ENCODE measurements at regions not wholly inside any gene's neighbourhood (a gene's known extent, or its start where the extent isn't known, plus 50 kb on each side); places are given as distances from the start of the nearest gene placed in this dataset.

DNA sequence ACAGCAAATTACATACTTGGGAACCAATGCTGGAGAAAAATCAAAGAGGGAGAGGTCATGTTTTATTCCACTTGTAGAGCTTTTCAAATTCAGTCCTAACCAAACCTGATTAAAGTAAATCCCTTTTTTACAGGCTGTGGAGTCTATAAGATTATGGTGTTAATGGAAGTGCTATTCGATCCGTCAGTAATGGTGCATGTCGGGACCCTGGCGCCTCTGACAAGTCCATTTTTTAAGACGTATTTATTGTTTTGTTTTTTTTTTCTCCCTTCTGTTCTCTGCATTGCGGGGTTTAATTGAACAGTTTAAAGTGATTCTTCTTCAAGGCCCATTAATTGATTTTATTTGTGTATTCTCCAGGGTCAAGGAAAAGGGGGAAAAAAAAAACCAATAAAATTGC, 725.9 kb downstream of the TUSC7 start:
- H3K4me1 ChIP-seq (ENCODE audit: control insufficient read depth, insufficient read depth, low read length) = no peaks in the 10 kb centered on the region
- peaks cover 23% of the 10 kb centered on the region for H3K4me1 Mint-ChIP-seq
- no peaks in the 10 kb centered on the region for H3K36me3 Mint-ChIP-seq (ENCODE audit: low read depth)

DNA sequence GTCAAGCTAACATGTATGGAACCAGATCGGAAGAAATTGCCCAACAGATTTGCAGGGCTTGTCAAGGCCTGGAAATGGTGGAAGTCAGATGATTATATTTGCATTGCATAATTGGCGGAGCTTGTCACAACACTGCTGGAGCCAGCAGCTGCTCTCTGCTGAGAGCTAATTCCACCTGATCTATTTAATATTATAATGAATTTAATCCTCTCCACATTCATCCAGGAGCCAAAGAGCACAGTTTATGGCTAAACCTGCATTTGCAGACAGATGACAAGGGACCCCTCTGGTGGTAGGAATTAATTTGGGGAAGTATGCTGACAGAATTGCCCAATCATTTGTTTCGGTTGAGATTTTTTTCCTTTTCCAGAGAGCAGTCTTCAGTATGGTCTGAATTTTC, 730.2 kb downstream of the TUSC7 start:
- H3K27ac Mint-ChIP-seq = no peak overlapping the region
- Histone ChIP-seq H3K27me3 (ENCODE audit: control insufficient read depth, insufficient read depth, low read length, poor library complexity, severe bottlenecking) (no peaks in the 10 kb centered on the region), H3K9me3 (ENCODE audit: control insufficient read depth, low read length) (no peaks in the 10 kb centered on the region), H3K4me3 (ENCODE audit: low read length) (no peak overlapping the region), H3K4me1 (ENCODE audit: control insufficient read depth, insufficient read depth, low read length) (no peaks in the 10 kb centered on the region), H3K36me3 (ENCODE audit: control insufficient read depth, insufficient read depth, low read length) (no peaks in the 10 kb centered on the region), H3K9ac (ENCODE audit: extremely low read depth, low read length, poor library complexity, severe bottlenecking) (no peak overlapping the region), H3K27ac (ENCODE audit: low read depth, low read length) (no peak overlapping the region)
- TF ChIP-seq, protein P1, sequence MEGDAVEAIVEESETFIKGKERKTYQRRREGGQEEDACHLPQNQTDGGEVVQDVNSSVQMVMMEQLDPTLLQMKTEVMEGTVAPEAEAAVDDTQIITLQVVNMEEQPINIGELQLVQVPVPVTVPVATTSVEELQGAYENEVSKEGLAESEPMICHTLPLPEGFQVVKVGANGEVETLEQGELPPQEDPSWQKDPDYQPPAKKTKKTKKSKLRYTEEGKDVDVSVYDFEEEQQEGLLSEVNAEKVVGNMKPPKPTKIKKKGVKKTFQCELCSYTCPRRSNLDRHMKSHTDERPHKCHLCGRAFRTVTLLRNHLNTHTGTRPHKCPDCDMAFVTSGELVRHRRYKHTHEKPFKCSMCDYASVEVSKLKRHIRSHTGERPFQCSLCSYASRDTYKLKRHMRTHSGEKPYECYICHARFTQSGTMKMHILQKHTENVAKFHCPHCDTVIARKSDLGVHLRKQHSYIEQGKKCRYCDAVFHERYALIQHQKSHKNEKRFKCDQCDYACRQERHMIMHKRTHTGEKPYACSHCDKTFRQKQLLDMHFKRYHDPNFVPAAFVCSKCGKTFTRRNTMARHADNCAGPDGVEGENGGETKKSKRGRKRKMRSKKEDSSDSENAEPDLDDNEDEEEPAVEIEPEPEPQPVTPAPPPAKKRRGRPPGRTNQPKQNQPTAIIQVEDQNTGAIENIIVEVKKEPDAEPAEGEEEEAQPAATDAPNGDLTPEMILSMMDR (conservative IDR thresholded peaks at IDR 0.05) = peak; percentile 85
- peaks cover 1% of the 10 kb centered on the region for H3K27me3 Mint-ChIP-seq (ENCODE audit: insufficient read depth)
- no peaks in the 10 kb centered on the region for H3K9me3 Mint-ChIP-seq
- no peaks in the 10 kb centered on the region for H3K36me3 Mint-ChIP-seq (ENCODE audit: low read depth)
- WGBS, 2 experiments (ENCODE audit: insufficient coverage in 1 of 2, insufficient read length in 1 of 2) = 72 to 83% methylated on average over 1 to 3 of the region's 3 CpGs
- peak; percentile 59 for DNase-seq
- H3K4me3 Mint-ChIP-seq = no peak overlapping the region
- peaks cover 15% of the 10 kb centered on the region for H3K4me1 Mint-ChIP-seq

More for the DNA sequence above, 725.9 kb downstream of the TUSC7 start:
- Mint-ChIP-seq H3K4me3 (no peak overlapping the region), H3K27ac (no peak overlapping the region), H3K9me3 (no peaks in the 10 kb centered on the region), H3K27me3 (ENCODE audit: insufficient read depth) (peaks cover 2% of the 10 kb centered on the region)
- Histone ChIP-seq H3K9ac (ENCODE audit: extremely low read depth, low read length, poor library complexity, severe bottlenecking) (no peak overlapping the region), H3K9me3 (ENCODE audit: control insufficient read depth, low read length) (no peaks in the 10 kb centered on the region), H3K36me3 (ENCODE audit: control insufficient read depth, insufficient read depth, low read length) (no peaks in the 10 kb centered on the region), H3K27me3 (ENCODE audit: control insufficient read depth, insufficient read depth, low read length, poor library complexity, severe bottlenecking) (no peaks in the 10 kb centered on the region), H3K4me3 (ENCODE audit: low read length) (no peak overlapping the region), H3K27ac (ENCODE audit: low read depth, low read length) (no peak overlapping the region)
- 80 to 98% methylated on average over 2 to 6 of the region's 6 CpGs for WGBS, 2 experiments (ENCODE audit: insufficient coverage in 1 of 2, insufficient read length in 1 of 2)
- no peak for DNase-seq
- TF ChIP-seq, protein P1 (conservative IDR thresholded peaks at IDR 0.05) = no peak

DNA sequence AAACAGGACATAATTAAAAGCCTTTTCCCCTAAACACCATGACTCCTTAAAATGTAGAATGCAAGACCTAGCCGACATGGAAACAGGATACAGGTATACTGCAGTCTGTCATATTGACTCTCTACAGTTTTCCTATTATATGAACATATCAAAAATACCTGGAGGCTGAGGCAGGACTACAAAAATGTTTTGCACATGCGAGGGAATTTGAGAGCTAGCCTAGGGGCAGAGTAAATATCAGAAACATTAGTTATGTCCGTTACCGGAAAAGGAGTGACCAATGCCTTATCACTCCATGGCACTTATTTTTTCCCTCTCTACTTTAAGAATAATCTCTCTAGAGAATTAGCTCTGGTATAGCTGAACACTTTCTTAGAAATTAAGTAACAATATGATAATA, 732.3 kb downstream of the TUSC7 start:
- TF ChIP-seq, protein P1 (conservative IDR thresholded peaks at IDR 0.05) = no peak
- Histone ChIP-seq H3K4me1 (ENCODE audit: control insufficient read depth, insufficient read depth, low read length) (no peaks in the 10 kb centered on the region), H3K27me3 (ENCODE audit: control insufficient read depth, insufficient read depth, low read length, poor library complexity, severe bottlenecking) (no peaks in the 10 kb centered on the region), H3K27ac (ENCODE audit: low read depth, low read length) (no peak overlapping the region), H3K9ac (ENCODE audit: extremely low read depth, low read length, poor library complexity, severe bottlenecking) (no peak overlapping the region), H3K36me3 (ENCODE audit: control insufficient read depth, insufficient read depth, low read length) (no peaks in the 10 kb centered on the region), H3K4me3 (ENCODE audit: low read length) (no peak overlapping the region), H3K9me3 (ENCODE audit: control insufficient read depth, low read length) (no peaks in the 10 kb centered on the region)
- H3K4me1 Mint-ChIP-seq = peaks cover 13% of the 10 kb centered on the region
- no peak overlapping the region for H3K4me3 Mint-ChIP-seq
- no peaks in the 10 kb centered on the region for H3K9me3 Mint-ChIP-seq
- no peaks in the 10 kb centered on the region for H3K36me3 Mint-ChIP-seq (ENCODE audit: low read depth)
- no peak for DNase-seq
- no peak overlapping the region for H3K27ac Mint-ChIP-seq
- WGBS, 2 experiments (ENCODE audit: insufficient coverage in 1 of 2, insufficient read length in 1 of 2) = 96 to 100% methylated on average over 2 to 4 of the region's 4 CpGs
- H3K27me3 Mint-ChIP-seq (ENCODE audit: insufficient read depth) = peaks cover 1% of the 10 kb centered on the region

Measured in endodermal cell (in vitro differentiated cells).